ENCODE measurements at regions not wholly inside any gene's neighbourhood (a gene's known extent, or its start where the extent isn't known, plus 50 kb on each side); places are given as distances from the start of the nearest gene placed in this dataset.

DNA sequence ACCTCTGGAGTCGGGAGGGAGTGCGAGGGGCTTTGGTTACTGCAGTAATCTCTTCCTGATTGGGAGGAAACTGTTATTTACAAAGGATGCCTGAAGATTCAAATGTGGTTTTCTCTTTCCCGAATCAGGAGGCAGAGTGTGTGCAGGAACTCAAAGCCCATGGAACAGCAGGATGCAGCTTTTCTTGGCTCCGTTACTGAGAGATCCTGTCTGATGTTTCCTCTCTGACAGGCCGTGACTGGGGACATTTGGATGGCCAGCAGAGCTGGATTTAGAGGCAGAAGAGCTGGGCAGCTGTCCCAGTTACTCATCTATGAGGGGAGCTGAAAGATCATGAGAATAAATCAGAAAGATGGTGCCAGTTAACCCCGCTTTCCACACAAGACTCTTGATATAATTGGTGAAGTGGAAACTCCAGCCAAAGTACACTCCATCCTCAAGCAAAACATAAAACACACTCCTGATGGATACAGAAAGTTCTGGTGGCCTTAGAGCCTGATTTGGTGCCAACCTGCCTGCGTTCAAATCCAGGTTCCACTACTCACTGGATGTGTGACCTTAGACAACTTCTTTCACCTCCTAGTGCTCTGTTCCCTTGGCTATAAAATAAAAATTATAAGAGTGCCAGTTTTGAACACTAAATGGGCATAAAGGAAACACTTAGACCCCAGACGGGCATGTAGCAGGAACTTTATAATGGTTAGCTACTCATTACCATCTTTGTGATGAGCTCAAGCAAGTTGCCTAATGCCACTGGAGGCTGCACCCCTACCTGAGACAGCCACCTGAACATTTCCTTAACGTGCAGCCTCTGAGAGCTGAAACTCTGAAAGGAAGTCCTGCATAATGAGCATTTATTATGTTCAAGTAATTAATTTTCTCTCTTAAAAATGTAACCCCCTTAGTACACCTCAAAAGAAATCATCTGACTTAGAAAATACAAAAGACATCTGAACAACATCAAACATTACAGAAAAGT lies 349.0 kb upstream of the GATB start:
- DNase-seq: peak; percentile 51

DNA sequence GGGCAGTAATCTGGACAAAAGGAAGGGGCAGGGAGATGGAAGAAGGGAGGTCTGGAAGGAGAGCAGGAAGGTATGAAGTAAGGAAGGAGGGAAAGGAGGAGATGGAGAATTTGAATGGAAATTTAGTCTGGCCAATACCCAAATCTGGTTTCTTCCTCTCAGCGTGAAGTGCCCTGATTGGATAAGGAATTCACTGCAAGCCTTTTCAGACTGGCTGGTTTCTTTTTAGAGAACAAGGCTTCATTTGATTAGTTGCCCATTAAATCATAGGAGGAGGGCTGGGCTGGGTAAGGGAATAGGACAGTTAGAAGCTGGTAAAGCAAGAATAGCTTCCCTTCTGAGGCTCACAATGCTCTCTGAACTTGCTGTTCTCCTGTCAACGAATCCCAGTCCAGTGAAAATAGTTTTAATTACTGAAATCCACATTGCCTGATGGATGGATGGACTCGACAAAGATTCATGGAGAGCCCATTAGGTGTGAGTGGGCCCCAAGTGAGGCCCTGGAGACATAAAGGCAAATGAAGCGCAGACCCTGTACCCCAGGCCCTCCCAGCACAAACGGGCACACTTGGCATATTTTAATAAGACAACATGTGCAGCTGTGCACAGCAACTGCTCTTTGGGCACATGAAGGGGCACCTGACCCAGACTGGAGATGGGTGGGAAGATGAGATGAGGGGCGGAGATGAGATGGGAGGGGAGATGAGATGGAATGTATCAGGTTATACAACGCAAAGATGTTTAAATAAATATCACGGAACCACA lies 347.1 kb upstream of the GATB start:
- no peak for DNase-seq

DNA sequence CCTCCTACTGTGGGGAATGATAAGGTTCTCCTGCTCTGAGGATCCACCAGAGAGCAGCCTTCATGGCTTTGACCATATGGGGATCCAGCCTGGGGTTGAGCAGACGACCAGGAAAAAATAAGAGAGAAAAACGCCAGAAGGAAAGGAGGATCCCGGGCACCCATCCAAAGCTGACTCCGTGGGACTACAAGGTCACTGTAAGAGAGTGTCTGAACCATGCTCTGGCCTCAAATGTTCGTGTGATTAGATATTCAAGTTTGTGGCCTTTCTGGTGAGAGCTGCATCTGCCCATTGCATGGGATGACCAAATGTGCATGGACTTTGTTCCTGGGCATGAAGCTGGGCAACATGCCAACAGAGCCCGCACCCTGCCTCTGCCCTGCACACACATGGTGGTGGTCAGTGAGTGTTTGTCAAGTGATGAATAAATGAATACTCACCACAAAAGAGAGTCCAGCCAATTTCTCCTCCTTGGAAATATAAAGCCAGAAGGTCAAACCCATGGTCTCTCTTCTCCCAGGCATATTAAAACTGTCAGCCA lies 346.0 kb upstream of the GATB start:
- DNase-seq: no peak

DNA sequence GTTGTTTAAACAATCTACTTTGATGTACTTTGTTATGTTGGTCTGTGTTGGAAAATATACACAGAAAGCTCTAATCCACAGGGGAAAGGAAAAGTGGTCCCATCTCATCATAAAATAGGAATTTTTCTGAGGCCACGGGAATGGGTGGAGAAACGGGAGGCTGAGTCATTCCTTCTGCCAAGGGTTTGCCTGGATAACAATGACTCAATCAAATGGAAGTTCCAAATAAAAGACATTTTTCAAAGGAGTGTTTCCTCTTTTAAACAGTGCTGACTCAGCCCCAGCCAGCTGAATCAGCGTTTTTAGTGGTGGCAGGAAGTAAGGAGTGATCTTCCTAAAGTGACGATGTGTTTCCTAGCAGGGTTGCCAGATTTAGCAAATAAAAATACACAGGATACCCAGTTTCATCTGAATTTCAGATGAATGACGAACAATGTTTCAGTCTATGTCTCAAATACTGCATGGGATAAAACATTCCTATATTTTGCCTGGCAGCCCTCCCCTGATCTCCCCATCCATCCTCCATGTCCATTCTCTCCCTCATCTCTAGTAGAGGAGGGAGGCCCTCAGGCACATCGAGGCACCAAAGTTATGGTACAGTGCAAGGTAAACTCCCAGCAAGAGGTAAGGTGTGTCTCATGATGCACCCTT lies 345.4 kb upstream of the GATB start:
- peak; percentile 98 for DNase-seq

DNA sequence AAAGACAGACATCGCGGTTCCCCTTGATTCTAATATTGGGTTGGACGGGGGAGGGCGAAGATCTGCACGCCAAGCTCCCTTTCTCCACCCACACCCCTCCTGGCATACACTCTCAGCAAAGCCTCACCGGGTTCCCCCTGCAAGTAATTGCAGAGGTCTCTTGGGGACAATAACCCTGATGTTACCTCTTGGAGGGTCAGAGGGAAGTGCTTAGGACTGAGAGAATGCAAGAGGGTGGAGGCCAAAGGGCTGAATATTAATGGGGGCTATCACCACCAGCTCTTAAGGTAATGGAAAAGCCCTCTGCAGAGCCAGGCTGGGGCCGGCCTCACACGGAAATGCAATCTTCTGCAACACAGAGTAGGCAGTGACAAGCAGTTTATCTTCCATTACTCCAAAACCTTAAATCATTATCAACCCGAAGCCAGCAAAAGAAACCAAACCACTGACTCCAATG lies 344.1 kb upstream of the GATB start:
- DNase-seq: peak; percentile 40

DNA sequence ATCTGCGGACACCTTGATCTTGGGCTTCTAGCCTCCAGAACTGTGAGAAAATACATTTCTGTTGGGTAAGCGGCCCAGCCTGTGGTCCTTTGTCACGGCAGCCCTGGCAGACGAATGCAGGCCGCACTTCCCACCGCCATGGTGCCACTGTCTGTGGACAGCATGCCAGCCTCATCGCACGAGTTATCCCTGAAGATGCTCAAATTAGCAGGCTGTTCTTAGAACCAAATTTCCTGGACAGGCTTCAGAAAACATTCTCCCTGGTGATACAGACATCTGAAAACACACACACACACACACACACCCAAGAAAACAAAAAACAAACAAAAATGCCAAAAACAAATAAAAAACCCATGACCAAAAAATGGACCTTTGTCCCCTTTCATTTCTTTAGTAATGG lies 343.5 kb upstream of the GATB start:
- DNase-seq: no peak

DNA sequence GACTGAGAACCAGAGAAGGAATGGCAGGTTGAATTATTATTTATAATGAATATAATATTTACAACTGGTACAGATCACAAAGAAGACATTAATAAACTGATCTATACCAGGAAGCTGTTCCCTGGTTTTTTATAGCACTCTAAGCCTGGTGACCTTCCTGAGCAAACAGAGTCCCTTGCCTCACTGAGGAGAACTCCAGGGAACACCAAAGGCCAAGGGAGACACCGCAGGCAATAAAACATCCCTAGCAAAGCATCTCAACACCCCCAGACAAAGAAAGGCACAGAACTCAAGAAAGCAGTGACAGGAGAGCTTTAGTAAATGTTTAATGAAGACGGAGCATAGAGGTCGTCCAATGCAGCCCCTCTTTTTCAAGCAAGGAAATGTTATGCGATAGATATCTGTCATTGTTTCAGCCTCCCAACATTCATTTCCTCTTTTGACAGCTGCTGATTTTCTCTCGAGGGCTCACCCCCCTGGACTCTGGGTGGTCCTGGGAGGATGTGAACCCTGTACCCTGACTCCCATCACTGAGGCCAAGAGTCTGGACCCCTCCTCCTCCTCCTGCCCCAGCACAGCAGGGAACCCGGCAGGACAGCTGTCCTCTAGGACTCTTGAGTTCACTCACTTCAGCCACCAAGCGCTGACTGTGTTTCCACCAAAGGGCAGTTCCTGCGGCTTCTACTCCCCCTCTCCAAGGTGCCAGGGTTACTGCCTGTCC lies 342.5 kb upstream of the GATB start:
- no peak for DNase-seq

DNA sequence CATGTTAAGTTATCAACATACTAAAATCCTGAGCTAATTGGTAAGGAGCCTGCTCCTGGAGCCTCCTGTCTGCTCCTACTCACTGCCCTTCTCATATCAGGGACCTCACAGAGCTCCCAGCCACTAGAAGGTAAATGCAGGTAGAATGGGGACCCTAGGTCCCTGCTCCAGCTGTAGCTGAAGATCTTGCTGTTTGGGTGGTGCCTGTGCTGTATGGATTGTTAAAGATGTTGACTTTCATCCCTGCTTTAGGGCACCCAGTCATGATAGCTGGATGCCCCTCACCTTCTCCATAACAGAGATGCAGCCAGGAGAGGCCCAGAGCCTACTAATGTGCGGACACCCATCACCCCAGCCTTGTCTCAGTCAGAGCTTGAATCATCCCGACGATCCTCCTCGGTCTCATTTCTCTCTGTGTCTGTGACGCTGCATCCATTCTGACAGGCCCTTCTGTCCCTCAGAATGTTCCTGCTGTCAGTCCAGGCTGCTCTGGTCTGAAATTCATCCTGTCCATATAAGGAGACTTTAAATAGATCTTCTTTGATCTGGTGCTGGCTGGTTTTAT lies 341.7 kb upstream of the GATB start:
- peak; percentile 10 for DNase-seq

DNA sequence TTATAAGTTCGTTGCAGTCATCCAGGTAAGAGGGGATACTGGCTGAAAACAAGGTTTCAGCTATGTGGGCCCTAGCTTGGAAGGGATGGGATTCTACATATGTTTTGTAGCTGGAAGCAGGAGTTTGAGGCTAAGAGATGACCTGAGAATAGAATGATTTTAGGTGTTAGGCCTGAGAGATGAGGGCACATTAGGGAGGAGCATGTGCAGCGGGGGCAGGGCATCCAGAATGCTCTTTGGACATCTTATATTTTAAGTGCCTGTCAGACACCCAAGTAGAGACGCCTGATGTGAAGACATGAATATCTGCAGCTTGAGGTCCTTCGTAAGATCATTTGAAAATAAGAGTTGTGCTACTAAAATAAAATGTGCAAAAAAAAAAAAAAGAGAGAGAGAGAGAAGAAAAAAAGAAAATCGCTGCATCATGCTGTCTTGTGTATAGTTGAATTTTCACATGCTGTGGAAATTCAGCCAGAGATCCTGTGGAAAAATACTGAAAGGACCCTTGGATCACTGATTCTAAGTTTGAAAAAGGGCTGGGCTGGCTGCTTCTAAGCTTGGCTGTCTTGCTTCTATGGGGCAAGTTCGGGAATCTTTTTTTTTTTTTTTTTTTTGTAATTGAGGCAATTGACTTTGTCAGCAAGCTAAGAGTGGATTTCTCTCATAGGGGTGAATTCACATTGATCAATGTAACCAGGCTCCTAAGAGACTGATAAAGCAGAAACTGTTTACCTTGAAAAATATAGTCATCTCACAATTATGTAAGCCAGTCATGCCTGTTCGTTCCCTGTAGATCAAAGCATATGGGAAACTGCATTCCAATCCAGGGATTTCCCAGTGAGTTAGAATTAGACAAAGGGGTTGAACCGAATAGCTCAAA lies 341.0 kb upstream of the GATB start:
- peak; percentile 76 for DNase-seq

DNA sequence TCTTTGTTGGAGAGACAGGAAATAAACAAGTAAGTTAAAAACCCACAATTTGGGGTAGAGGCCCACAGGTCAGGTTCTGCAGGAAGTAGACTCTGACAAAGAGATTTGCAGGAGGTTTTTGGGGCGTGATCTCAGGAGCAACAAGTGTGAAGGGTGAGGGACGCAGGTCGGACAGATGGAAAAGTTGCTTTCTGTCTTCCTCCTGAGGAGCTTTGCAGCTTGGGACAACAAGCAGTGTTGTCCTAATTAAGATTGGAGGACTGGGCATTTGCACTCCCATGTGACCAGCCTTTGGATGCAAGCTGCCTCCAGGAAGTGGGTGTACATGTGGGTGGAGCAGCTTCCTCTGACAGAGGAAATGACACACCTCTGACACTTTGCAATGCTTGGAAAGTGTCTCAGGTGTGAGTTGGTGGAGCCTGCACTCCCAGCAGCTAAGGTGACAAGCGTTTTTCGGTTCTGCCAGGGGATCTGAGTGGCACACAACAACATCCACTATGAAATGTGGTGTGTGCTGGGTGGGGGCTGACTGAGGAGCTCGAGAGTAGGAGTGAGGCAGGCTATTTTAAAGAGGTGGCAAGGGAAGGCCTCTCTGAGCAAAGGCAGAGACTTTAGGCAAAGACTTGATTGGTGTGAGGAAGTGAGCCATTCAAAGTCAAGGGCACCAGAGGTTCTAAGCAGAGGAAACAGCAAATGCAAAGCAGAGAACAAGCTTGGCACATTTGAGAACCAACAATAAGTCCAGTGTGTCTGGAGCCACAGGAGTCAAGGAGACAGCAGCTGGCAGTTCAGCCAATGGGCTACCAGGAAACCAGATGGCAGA lies 339.8 kb upstream of the GATB start:
- DNase-seq: no peak

DNA sequence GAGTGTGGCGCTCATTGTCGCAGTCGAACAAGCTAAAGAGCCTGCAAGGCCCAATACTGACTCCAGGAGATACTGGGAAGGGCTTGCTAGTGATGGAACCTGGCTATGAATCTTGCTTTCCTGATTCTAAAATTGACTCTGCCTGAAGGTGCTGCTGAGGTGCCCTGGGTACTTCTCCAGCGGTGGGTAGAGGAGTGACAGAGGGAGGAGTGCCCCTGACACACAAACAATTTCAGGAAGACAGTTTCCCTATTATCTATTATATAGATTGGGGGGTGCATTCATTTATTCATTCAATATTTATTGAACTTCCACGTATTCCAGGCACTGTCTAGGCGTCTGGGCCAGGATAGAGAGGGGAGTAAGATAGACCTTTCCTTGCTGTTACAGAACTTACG lies 339.2 kb upstream of the GATB start:
- no peak for DNase-seq

DNA sequence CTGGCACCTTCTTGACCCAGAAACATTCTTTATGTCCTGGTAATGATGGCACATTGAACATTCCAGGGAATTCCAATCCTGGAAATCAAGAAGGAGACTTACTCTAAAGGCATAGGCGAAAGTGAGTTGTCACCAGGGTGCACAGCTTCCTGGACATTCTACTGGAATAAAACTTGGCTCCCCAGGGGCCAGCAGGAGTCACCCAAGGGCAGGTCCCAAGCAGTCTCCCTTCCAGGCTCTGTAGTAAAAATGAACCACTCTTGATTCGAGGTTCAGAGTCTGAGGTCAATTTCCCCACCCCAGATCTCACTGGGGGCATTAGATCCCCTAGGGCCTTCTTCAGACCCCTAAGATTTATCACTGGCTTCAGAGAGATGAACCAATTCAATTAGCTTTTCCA lies 338.7 kb upstream of the GATB start:
- no peak for DNase-seq

DNA sequence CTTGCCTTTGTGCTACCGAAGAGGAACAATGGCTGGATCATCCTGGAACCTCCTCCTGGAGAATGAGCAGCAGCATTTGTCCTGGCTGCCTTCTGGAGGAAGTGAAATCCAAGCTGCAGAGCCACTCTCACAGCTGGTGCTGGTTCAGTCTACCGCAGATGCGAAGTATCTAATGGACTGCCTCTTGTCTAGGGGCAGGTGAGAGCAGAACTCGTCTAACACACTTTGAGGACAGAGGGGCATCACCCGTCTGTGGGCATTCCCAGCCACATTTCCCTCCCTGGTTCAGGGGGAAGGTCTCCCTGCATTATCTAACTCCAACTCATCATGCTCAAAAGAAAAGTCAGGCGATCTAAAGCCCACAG lies 338.2 kb upstream of the GATB start:
- no peak for DNase-seq

DNA sequence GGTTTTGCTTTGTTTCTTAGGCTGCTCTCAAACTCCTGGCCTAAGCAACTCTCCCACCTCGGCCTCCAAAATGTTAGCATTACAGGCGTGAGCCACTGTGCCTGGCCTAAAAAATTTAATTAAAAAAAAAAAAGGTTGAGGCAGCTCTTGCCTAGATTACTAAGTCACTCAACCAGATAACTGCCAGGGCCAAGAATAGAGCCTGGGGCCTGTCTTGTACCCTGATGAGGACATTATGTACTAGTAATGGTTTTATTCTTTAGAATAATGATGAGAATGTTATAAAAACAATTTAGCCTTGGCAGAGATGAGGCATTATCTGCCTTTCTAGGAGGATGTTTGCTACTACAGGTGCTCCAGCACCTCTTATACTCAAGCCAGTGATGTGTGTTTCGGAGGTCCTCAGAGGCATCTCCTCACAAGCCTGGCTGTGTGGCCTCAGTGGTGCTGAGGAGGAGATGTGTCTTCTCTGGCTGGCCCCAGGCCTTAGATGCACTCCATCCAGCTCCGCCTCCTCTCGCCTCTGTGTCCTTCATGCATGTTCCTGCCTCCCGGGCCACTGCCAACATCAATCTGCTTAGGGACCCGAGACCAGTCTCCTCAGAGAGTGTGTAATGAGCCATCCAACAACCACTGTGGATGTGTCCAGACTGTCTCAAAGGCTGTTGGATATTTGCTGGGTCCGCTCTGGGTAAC lies 337.7 kb upstream of the GATB start:
- DNase-seq: no peak

DNA sequence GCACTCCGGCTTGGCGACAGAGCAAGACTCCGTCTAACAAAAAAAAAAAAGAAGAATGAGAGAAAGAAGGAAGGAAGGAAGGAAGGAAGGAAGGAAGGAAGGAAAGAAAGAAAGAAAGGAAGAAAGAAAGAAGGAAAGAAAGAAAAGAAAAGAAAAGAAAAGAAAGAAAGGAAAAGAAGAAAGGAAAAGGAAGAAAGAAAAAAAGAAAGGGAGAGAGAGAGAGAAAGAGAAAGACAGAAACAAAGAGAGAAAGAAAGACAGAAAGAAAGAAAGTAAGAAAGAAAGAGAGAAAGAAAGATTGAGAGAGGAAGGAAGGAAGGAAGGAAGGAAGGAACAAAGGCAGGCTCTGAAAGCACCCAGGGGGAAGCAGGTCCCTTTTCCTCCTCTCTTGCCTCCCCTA lies 336.6 kb upstream of the GATB start:
- DNase-seq: no peak

DNA sequence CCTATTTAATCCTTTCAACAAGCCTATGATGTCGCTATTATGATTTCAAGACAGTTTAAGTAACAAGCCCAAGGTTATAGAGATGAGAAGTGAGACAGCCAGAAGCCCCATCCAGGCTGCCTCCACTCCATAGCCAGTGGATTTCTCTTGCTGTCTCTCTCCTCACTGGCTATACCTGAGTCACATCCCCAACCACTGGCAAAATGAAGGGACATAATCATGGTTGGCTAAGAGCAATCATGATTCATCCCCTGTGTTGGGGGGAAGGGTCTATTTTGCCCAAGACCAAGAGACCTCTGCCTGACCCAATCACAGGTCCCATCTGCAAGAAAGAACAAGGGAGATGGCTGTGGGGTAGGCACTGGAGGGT lies 334.9 kb upstream of the GATB start:
- DNase-seq: peak; percentile 20

DNA sequence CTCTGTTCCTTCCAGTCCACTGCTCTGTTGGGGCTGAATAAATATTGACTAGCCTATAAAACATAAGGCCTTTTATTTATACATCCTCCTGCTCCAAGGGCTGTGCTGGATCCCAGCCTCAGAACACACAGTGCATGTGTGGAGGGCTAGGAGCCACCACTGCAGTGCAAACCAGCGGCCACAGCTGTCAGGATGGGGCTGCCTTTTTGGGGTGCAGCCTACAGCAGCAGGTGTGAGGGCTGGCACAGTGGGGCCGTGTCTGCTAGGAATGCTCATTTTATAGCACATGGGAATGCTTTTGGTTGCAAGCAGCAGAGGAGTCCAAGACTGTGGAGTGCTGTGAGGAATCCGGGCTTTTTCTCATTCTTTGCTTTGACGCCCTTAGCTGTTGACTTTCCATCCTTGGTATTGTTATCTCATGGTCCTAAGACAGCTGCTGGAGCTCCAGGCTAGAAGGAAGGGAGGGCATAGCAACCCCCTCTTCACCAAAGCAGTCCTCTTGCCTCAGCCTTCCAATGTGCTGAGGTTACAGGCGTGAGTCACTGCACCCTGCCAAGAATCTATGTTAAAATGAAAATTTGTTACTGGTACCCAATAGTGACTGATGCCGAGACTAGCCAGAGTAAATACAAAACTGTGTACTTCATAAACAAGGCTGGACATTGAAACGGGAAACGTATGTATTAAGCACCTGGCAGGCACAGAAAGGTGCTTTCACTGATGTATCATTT lies 334.3 kb upstream of the GATB start:
- DNase-seq: peak; percentile 61

DNA sequence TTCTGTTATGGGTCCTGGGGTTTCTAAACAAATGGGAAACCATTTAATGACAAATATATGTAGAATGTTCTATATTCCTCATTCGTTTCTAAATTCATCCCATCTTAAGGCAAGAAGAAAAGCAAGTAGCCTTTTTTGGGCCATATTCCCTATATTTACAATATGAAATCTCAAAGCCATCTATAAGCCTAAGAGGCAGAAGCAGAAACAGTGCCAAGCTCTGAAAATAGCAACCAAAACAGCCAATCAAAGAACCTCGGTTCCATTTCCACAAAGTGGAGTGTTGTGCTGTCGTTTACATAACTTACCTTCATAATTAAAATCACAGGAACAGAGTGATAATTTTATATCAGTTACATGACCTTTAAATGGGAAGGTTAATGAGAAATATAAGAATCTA lies 330.6 kb upstream of the GATB start:
- no peak for DNase-seq

DNA sequence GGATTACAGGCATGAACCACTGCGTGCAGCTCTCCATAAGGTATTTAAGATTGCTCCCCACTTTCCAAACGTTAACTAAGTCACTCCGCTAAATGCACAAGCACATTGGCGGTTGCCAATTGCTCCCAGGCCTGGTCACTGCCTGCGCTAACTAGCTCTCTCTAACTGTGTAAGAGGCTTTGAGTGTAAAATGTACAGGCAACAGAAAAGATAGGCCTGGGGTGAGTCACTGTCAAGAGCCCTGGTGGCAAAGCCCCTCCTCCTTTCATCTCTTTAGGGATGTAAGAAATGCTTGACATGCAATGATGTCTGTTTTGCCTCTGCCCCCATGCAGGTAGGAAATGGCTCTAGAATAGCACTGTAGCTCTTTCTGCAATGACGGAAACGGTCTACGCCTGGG lies 329.7 kb upstream of the GATB start:
- DNase-seq: peak; percentile 89
